ENCODE measurements at regions not wholly inside any gene's neighbourhood (a gene's known extent, or its start where the extent isn't known, plus 50 kb on each side); places are given as distances from the start of the nearest gene placed in this dataset.

DNA sequence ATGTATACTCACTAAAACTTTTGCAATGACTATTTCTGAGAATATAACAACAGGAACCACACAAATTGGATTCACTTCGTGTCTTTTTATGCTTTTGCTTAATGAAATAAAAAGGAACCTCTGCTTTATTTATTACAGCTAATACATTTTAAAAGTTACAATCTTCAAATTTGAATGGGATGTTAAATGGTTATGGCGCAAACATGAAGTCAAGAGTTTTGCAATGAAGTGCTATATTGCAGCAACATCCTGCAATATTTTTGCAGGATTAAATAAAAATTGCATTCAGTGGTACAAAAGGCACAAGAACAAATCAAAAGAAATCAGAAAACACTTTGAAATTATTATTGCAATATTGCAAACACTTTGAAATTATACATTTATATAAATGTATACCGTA is 1519.0 kb upstream of the MIR17HG start:
- TF ChIP-seq CTCF (IDR thresholded peaks at IDR 0.05), result no peak
- TF ChIP-seq POLR2A (IDR thresholded peaks at IDR 0.05), result no peak

Data from thyroid gland (tissue), 4 donors.